ENCODE measurements at regions not wholly inside any gene's neighbourhood (a gene's known extent, or its start where the extent isn't known, plus 50 kb on each side); places are given as distances from the start of the nearest gene placed in this dataset.

DNA sequence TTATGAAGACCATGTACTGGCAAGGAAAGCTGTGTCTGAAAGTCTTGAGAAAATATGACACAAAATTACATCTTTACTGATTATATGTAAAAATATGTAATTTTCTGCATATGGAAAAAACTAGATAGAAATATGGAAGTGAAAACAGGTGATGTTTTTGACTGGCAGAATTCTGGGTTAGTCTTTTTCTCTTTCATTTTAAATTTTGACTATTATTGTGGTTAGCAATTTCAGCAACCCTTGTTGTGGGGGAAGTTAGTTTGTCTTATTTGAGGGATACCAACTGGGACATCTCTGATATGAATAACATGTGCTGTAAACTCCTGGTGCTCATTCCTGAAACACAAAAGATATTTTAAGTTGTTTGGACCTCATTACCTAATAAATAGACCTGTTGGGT, 49.9 kb upstream of the CPEB2 start:
- TF ChIP-seq, protein P1, sequence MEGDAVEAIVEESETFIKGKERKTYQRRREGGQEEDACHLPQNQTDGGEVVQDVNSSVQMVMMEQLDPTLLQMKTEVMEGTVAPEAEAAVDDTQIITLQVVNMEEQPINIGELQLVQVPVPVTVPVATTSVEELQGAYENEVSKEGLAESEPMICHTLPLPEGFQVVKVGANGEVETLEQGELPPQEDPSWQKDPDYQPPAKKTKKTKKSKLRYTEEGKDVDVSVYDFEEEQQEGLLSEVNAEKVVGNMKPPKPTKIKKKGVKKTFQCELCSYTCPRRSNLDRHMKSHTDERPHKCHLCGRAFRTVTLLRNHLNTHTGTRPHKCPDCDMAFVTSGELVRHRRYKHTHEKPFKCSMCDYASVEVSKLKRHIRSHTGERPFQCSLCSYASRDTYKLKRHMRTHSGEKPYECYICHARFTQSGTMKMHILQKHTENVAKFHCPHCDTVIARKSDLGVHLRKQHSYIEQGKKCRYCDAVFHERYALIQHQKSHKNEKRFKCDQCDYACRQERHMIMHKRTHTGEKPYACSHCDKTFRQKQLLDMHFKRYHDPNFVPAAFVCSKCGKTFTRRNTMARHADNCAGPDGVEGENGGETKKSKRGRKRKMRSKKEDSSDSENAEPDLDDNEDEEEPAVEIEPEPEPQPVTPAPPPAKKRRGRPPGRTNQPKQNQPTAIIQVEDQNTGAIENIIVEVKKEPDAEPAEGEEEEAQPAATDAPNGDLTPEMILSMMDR (conservative IDR thresholded peaks at IDR 0.05; ENCODE audit: low read depth, low read length): no peak
- TF ChIP-seq EZH2phosphoT487 (IDR thresholded peaks at IDR 0.05; ENCODE audit: borderline replicate concordance, low read length): no peak
